ENCODE measurements at regions not wholly inside any gene's neighbourhood (a gene's known extent, or its start where the extent isn't known, plus 50 kb on each side); places are given as distances from the start of the nearest gene placed in this dataset.

DNA sequence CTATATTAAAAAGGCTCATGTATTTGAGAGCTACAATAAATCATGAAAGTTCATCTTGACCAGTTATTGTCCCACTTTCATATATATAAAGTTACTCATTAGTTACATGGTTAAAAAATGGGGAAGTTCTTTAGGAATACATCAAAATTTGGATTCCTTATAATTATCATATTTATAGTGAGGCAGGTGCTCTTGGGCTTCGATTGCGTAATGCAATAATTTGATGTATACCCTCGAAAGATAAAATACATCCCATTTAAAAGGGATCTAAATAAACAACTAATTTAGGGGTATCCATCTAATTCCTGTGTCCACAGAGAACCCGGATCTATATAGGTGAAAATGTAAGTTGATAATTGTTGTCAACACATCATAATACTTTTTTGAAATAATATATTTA is 444.6 kb downstream of the RIT2 start:
- TF ChIP-seq, protein P1, sequence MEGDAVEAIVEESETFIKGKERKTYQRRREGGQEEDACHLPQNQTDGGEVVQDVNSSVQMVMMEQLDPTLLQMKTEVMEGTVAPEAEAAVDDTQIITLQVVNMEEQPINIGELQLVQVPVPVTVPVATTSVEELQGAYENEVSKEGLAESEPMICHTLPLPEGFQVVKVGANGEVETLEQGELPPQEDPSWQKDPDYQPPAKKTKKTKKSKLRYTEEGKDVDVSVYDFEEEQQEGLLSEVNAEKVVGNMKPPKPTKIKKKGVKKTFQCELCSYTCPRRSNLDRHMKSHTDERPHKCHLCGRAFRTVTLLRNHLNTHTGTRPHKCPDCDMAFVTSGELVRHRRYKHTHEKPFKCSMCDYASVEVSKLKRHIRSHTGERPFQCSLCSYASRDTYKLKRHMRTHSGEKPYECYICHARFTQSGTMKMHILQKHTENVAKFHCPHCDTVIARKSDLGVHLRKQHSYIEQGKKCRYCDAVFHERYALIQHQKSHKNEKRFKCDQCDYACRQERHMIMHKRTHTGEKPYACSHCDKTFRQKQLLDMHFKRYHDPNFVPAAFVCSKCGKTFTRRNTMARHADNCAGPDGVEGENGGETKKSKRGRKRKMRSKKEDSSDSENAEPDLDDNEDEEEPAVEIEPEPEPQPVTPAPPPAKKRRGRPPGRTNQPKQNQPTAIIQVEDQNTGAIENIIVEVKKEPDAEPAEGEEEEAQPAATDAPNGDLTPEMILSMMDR (conservative IDR thresholded peaks at IDR 0.05; ENCODE audit: low read length) = no peak
- no peak for TF ChIP-seq EZH2phosphoT487 (IDR thresholded peaks at IDR 0.05; ENCODE audit: borderline replicate concordance)
